ENCODE measurements at regions not wholly inside any gene's neighbourhood (a gene's known extent, or its start where the extent isn't known, plus 50 kb on each side); places are given as distances from the start of the nearest gene placed in this dataset.
A peak's percentile ranks its signal among the peaks of the same experiment; 100 is the strongest.

GRCh38 chr7:88927-89231 lies 103.5 kb upstream of the FAM20C start:
- Histone ChIP-seq H3K4me1 (peaks cover 9% of the 10 kb centered on the region; the same call in 2 of the 3 replicates), H3K9me3 (no peaks in the 10 kb centered on the region), H3K4me2 (no peak overlapping the region), H3K27ac (peak overlapping the region in 1 of 2 experiments; percentile 62; a peak in 2 of 6 replicates), H3K4me3 (no peak overlapping the region)
- ChIA-PET POLR2A (no interaction called here), CTCF (interaction anchor here (2.2 kb wide), 1 partner anchor 24 kb away, joined by 5 read pairs; no protein-coding TSS in a partner anchor)
- 67% methylated on average over 5 of the region's 6 CpGs for WGBS (ENCODE audit: missing lambda C conversion rate)
- DNase-seq (ENCODE audit: low read depth in 1 of 2, low spot score in 1 of 2) (no peak), FAIRE-seq (no peak), ATAC-seq (no peak)
- TF ChIP-seq RCOR1 (IDR thresholded peaks at IDR 0.05; ENCODE audit: low read depth, low read length): no peak
- no peak for TF ChIP-seq POLR2AphosphoS2 (conservative IDR thresholded peaks at IDR 0.05; ENCODE audit: low read length)
- TF ChIP-seq, protein P1, sequence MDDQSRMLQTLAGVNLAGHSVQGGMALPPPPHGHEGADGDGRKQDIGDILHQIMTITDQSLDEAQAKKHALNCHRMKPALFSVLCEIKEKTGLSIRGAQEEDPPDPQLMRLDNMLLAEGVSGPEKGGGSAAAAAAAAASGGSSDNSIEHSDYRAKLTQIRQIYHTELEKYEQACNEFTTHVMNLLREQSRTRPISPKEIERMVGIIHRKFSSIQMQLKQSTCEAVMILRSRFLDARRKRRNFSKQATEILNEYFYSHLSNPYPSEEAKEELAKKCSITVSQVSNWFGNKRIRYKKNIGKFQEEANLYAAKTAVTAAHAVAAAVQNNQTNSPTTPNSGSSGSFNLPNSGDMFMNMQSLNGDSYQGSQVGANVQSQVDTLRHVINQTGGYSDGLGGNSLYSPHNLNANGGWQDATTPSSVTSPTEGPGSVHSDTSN (IDR thresholded peaks at IDR 0.05): no peak
- no peak for TF ChIP-seq CEBPB (IDR thresholded peaks at IDR 0.05)
- TF ChIP-seq NPAS2 (CRISPR knock-in tag; IDR thresholded peaks at IDR 0.05; ENCODE audit: borderline replicate concordance): no peak
- no peak for TF ChIP-seq BCL3 (IDR thresholded peaks at IDR 0.05)
- TF ChIP-seq RFX5 (IDR thresholded peaks at IDR 0.05): no peak
- TF ChIP-seq ZFP36 (IDR thresholded peaks at IDR 0.05; ENCODE audit: borderline replicate concordance, partially characterized antibody): no peak
- no peak for TF ChIP-seq RNF2 (IDR thresholded peaks at IDR 0.05; ENCODE audit: borderline replicate concordance, low read depth)
- TF ChIP-seq KDM5A (IDR thresholded peaks at IDR 0.05): no peak
- no peak for TF ChIP-seq BHLHE40 (IDR thresholded peaks at IDR 0.05; ENCODE audit: low read depth, low read length)
- no peak for TF ChIP-seq SREBF2 (IDR thresholded peaks at IDR 0.05)
- TF ChIP-seq USF2 (IDR thresholded peaks at IDR 0.05): no peak
- no peak for TF ChIP-seq GATA3 (IDR thresholded peaks at IDR 0.05; ENCODE audit: borderline replicate concordance)

DNA sequence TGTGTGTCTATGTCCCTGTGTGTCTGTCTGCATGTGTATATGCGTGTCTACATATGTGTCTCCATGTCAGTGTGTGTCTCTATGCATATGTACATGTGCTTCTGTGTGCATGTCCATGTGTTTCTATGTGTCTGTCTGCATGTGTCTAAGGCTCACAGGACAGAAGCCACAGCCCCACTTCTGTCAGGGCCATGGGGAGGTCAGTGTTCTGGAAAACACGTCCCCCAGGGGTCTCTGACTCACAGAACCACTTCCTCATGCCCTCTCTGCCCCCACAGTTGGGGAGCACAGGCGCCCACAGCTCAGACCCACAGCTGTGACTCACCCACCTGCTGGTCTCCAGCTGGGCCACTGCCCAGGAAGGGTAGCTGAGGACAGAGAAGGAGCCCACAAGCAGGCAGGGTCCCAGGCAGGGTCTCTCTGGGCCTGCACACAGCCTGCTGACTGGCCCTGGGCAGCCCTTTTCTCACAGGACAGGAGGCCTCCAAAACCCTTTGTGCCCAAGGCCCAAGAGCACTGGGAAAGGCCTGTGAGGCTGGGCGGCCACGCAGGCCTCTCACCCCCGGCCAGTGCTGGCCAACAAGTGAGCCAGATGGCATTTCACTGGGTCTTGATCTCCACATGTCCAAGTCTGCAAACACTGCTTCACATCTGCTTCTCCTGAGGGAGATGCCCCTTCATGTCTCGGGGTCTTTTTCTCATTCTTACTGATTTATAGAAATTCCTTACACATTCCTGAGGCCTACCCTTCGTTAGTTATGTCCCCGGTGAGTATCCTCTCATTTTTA lies 102.9 kb upstream of the FAM20C start:
- H3K4me2 ChIP-seq: no peak overlapping the region; the same call in 2 of the 3 replicates
- FAIRE-seq (no peak), ATAC-seq (peak; percentile 21 to 49; a peak in 4 of 6 replicates), DNase-seq (ENCODE audit: low read depth in 1 of 2, low spot score in 1 of 2) (no peak)
- ChIA-PET POLR2A (no interaction called here), CTCF (interaction anchor here (0.6 kb wide), 1 partner anchor 231 kb away, joined by 3 read pairs; no protein-coding TSS in a partner anchor)
- no peak overlapping the region for H3K4me3 ChIP-seq
- no peaks in the 10 kb centered on the region for H3K9me3 ChIP-seq
- WGBS (ENCODE audit: missing lambda C conversion rate): 65% methylated on average over 9 of the region's 9 CpGs
- H3K4me1 ChIP-seq: peaks cover 9% of the 10 kb centered on the region; the same call in 2 of the 3 replicates
- H3K27ac ChIP-seq: peak overlapping the region in 1 of 2 experiments; percentile 62; a peak in 3 of 6 replicates
- TF ChIP-seq, protein P2, sequence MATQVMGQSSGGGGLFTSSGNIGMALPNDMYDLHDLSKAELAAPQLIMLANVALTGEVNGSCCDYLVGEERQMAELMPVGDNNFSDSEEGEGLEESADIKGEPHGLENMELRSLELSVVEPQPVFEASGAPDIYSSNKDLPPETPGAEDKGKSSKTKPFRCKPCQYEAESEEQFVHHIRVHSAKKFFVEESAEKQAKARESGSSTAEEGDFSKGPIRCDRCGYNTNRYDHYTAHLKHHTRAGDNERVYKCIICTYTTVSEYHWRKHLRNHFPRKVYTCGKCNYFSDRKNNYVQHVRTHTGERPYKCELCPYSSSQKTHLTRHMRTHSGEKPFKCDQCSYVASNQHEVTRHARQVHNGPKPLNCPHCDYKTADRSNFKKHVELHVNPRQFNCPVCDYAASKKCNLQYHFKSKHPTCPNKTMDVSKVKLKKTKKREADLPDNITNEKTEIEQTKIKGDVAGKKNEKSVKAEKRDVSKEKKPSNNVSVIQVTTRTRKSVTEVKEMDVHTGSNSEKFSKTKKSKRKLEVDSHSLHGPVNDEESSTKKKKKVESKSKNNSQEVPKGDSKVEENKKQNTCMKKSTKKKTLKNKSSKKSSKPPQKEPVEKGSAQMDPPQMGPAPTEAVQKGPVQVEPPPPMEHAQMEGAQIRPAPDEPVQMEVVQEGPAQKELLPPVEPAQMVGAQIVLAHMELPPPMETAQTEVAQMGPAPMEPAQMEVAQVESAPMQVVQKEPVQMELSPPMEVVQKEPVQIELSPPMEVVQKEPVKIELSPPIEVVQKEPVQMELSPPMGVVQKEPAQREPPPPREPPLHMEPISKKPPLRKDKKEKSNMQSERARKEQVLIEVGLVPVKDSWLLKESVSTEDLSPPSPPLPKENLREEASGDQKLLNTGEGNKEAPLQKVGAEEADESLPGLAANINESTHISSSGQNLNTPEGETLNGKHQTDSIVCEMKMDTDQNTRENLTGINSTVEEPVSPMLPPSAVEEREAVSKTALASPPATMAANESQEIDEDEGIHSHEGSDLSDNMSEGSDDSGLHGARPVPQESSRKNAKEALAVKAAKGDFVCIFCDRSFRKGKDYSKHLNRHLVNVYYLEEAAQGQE (IDR thresholded peaks at IDR 0.05): no peak
- TF ChIP-seq ATOH8 (CRISPR knock-in tag; IDR thresholded peaks at IDR 0.05; ENCODE audit: low read depth) (no peak), HEYL (CRISPR knock-in tag; IDR thresholded peaks at IDR 0.05) (no peak), CBX2 (IDR thresholded peaks at IDR 0.05; ENCODE audit: borderline replicate concordance, low read depth) (no peak), CHD2 (IDR thresholded peaks at IDR 0.05; ENCODE audit: low read length, partially characterized antibody) (no peak)
